HG02981 (cell line): ENCODE measurements at regions not wholly inside any gene's neighbourhood (a gene's known extent, or its start where the extent isn't known, plus 50 kb on each side); places are given as distances from the start of the nearest gene placed in this dataset.
"Not testable (repeated sequence)": the region's sequence is repeated elsewhere in the genome, so short reads cannot be mapped to it uniquely, and the experiment has no call there.

Experiments
- ATAC-seq: cut with Tn5 transposase; IDR thresholded peaks from one replicate; pipeline ENCODE4 v1.9.1; 2021; ENCODE audit warnings: mild to moderate bottlenecking, moderate library complexity; ENCODE audit not compliant: unreplicated experiment

- ATAC-seq = peak; percentile 49
Measured at GRCh38 chr3:5035113-5035512, 55.9 kb downstream of the BHLHE40 start.

GRCh38 chr3:5035692-5036391 is 56.6 kb downstream of the BHLHE40 start:
- ATAC-seq = peak; percentile 55

GRCh38 chr3:5036392-5036766 is 57.1 kb downstream of the BHLHE40 start:
- no peak for ATAC-seq

GRCh38 chr3:5036858-5037257 is 57.6 kb downstream of the BHLHE40 start:
- no peak for ATAC-seq

- ATAC-seq = no peak
Measured at GRCh38 chr3:5039585-5039984, 60.3 kb downstream of the BHLHE40 start.

- ATAC-seq = no peak
Measured at GRCh38 chr3:5041315-5041714, 62.1 kb downstream of the BHLHE40 start.

GRCh38 chr3:5045961-5046360 is 66.7 kb downstream of the BHLHE40 start:
- no peak for ATAC-seq

- ATAC-seq = no peak
Measured at GRCh38 chr3:5047764-5048419, 68.7 kb downstream of the BHLHE40 start.

- ATAC-seq = no peak
Measured at GRCh38 chr3:5051772-5052171, 70.3 kb upstream of the ARL8B start.

GRCh38 chr3:5052247-5052646 is 69.8 kb upstream of the ARL8B start:
- ATAC-seq = no peak

GRCh38 chr3:5053021-5053831 is 68.9 kb upstream of the ARL8B start:
- ATAC-seq = no peak

- ATAC-seq = no peak
Measured at GRCh38 chr3:5054098-5054497, 68.0 kb upstream of the ARL8B start.

- not testable (repeated sequence) for ATAC-seq
Measured at GRCh38 chr3:5054579-5054978, 67.5 kb upstream of the ARL8B start.

GRCh38 chr3:5055357-5056110 is 66.6 kb upstream of the ARL8B start:
- ATAC-seq = no peak

GRCh38 chr3:5056111-5056391 is 66.0 kb upstream of the ARL8B start:
- no peak for ATAC-seq

- ATAC-seq = no peak
Measured at GRCh38 chr3:5057272-5057671, 64.8 kb upstream of the ARL8B start.

GRCh38 chr3:5057857-5058324 is 64.2 kb upstream of the ARL8B start:
- peak; percentile 89 for ATAC-seq

- ATAC-seq = no peak
Measured at GRCh38 chr3:5058471-5058951, 63.6 kb upstream of the ARL8B start.

GRCh38 chr3:5059782-5060181 is 62.3 kb upstream of the ARL8B start:
- ATAC-seq = no peak

- no peak for ATAC-seq
Measured at GRCh38 chr3:5061218-5061569, 60.9 kb upstream of the ARL8B start.

- ATAC-seq = no peak
Measured at GRCh38 chr3:5063724-5064123, 58.4 kb upstream of the ARL8B start.
